Peyer's patch (tissue), 4 donors: ENCODE measurements at regions not wholly inside any gene's neighbourhood (a gene's known extent, or its start where the extent isn't known, plus 50 kb on each side); places are given as distances from the start of the nearest gene placed in this dataset.

Source experiments
- CTCF ChIP-seq, 6 experiments: fragments of 450-650 bp in 4 of 6; fragments of 200-600 bp in 2 of 6; sonication (generic) in 1 of 6; IDR thresholded peaks; one replicate each; pipeline ENCODE4 v1.5.1; 2017 to 2019; ENCODE audit warnings: antibody characterized with exemption in 6 of 6, mild to moderate bottlenecking in 3 of 6, moderate library complexity in 1 of 6
- POLR2A ChIP-seq, 2 donors: fragments of 450-650 bp; IDR thresholded peaks; one replicate each; pipeline ENCODE4 v1.5.1; 2017; ENCODE audit warnings: antibody characterized with exemption in 2 of 2, mild to moderate bottlenecking in 2 of 2, moderate library complexity in 2 of 2

- no peak for TF ChIP-seq CTCF (IDR thresholded peaks at IDR 0.05)
- TF ChIP-seq POLR2A (IDR thresholded peaks at IDR 0.05) = no peak
These were observed 55.7 kb upstream of the HS3ST5 start for GRCh38 chr6:114398481-114398880.
